Globus pallidus (tissue), 1 donor: ENCODE measurements at regions not wholly inside any gene's neighbourhood (a gene's known extent, or its start where the extent isn't known, plus 50 kb on each side); places are given as distances from the start of the nearest gene placed in this dataset.

ENCODE experiments used
- DNase-seq: peaks from one replicate; pipeline ENCODE4 v3.0.0-alpha.2; 2015; ENCODE audit warnings: low spot score

- no peak for DNase-seq
Measured at GRCh38 chr6:156306531-156306930, 470.6 kb upstream of the ARID1B start.

DNA sequence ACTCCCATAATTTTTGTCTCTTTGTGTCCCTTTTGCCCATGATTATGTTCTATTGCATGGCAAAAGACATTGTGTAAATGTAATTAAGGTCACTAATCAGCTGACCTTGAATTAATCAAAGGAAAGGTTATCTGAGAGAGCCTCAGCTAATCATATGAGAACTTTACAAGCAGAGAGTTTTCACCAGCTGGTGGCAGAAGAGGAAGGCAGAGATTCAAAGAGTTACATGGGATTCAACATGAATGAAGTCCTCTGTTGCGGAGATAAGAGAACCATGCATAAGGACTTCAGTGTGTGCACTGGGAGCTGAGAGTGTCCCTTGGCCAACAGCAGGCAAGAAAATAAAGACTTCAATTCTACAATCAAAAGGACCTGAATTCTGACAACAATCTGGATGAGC lies 494.1 kb upstream of the ARID1B start:
- DNase-seq = peak; percentile 73

DNA sequence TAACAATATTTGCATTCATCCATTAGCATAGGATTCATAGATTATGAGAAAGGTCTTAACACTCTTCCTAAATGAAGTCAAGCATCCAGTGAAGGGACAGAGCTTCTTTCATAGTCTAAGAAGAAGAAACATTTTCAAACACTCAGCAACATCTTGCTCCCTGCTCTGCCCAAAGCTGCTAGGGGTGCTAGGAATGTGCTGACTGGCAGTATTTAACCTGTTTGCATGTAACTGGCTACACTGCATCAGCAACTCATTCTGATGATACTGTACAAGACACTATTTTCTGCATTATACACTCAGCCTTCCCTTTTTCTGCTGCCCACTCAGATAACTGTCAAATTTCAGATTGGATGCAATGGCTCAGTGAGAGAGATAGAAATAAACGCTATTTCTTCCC lies 495.1 kb upstream of the ARID1B start:
- no peak for DNase-seq

DNA sequence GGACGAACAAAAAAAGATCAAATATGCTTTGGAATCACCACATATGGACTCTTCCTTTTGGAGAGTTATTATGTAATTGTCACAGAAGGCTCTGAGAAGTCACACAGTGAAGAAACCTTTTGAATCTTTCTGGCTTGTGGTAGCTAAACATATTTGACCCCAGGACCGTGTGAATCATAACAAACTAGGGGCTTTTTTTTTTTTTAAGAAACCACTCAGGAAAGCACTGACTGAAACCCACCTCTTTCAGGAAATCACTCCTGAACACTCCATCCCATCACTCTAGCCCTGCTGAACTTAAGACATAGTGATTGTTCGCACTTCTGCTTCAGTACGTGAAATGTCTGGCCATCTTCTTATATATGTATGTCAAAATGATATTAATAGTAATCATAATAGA lies 495.9 kb upstream of the ARID1B start:
- DNase-seq = no peak

GRCh38 chr6:156280065-156280464 lies 497.1 kb upstream of the ARID1B start:
- no peak for DNase-seq

- no peak for DNase-seq
Measured at GRCh38 chr6:156279261-156279969, 497.8 kb upstream of the ARID1B start.

GRCh38 chr6:156273065-156273711 lies 504.0 kb upstream of the ARID1B start:
- DNase-seq = no peak

DNA sequence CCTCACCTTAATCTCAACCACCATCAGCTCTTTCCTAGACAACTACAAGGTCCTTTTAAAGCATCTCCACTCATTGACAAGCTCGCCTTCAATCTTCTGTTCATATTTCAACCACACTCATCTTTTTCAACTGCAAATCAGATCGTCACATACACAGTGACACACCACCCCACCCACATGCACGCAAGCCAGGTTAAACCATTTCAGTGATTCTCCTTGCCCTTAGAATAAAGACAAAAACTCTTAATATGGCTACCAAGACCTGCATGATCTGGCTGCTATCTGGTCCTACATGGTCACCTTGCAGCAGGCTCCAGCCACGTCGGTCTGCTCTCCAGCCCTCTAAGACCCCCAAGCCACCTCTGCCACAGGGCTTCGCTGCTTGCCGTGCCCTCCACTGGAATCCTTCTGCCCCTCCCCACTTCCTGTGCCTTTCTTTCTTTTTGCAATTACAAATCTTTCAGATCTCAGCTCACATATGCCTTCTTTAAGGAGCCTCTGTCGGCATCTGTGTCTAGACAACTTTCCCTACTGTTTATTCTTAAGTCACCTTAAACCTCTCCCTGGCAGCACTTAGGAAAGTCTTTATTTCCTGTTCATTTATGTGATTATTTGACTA lies 507.3 kb upstream of the ARID1B start:
- no peak for DNase-seq

- DNase-seq = no peak
Measured at GRCh38 chr6:156268849-156269248, 508.3 kb upstream of the ARID1B start.

GRCh38 chr6:156262014-156262413 lies 515.2 kb upstream of the ARID1B start:
- DNase-seq = no peak

DNA sequence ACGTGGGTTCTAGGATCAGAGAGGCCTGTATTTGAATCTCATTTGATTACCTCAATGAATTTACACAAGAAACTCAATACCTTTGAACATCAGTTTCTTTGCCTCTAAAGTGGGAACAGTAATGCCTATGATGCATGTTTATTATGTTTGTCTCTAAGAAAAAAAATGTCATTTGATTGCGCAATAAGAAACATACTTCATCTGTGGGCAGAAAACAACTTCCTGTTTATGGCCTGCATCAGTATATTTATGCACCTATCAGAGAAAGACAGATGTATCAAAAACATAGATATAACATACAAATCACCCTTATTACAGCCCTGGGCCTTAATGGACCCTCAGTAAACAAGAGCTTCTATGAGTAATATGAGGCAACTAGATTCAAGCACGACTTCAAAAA lies 516.4 kb upstream of the ARID1B start:
- no peak for DNase-seq

GRCh38 chr6:156258981-156259380 lies 518.2 kb upstream of the ARID1B start:
- no peak for DNase-seq

DNA sequence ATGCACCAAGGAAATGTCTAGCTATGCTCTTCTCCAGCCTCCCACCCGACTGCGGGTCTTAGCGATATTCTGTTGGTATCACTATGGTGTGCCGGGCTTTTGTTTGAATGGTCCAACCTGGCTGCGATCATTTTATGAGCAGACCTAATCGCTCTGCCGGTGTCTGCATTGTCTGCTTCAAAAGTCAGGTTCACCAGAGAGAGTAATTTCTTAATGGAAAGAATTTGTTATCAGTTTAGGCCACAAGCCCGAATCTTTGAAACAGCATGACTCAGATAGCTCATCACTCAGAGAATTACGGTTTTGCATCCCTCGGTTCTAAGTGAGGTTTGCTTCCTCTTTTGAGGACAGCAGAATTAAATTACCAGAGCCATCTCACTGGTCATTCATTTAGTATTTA lies 521.0 kb upstream of the ARID1B start:
- no peak for DNase-seq

DNA sequence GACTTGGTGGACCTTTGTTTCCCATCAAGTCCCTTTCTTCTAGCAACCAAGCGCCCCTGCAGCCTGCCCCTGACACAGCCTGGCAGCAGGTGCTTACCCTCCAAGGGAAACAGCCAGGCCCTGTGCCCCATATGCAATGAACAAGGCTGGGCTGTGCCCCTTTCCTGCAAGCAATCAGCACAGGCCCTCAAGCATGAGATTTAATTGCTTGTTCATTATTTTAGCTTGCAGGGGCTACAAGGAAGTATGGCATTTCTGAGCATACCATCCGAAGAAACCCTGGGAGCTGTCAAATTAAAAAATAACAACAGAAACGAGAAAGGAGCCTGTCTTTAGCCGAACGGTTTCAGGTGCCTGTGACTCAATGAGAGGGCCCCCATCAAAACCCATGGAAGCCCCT lies 522.9 kb upstream of the ARID1B start:
- no peak for DNase-seq

DNA sequence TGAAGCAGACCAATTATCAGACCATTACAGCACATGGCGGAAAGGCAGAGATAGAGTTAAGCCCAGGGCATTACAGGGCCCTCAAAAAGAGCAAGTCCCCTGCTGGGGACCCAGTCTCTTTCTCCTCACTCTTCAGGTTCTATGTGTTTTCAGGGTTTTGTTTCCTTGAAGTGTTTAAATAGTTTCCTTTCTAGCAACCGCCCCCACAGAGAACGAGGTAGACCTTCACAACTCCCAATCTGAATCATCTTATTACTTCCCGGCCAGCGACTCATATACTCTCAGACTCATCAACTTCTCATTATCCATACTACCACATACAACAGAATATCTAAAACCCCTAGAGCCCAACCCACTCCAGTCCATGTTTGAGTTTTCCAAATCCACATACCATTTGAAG lies 526.6 kb upstream of the ARID1B start:
- no peak for DNase-seq

DNA sequence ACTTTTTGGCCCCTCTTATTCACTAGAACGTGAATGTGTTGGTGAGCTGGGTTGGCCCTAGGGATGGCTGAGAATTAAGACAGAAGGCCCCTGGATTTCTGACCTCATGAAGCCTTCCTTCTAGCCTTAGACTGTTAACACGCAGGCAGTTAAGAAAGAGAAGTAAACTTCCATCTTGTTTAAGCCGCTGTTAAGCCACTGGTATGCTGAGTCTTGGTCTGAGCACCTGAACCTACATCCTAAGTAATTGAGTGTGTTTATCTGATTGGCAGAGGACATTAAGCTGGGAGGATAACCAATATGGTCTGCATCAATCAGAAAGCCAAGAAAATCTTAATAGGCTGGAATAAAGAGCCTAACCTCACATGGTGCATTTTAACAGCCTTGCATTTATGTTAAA lies 535.0 kb upstream of the ARID1B start:
- no peak for DNase-seq

DNA sequence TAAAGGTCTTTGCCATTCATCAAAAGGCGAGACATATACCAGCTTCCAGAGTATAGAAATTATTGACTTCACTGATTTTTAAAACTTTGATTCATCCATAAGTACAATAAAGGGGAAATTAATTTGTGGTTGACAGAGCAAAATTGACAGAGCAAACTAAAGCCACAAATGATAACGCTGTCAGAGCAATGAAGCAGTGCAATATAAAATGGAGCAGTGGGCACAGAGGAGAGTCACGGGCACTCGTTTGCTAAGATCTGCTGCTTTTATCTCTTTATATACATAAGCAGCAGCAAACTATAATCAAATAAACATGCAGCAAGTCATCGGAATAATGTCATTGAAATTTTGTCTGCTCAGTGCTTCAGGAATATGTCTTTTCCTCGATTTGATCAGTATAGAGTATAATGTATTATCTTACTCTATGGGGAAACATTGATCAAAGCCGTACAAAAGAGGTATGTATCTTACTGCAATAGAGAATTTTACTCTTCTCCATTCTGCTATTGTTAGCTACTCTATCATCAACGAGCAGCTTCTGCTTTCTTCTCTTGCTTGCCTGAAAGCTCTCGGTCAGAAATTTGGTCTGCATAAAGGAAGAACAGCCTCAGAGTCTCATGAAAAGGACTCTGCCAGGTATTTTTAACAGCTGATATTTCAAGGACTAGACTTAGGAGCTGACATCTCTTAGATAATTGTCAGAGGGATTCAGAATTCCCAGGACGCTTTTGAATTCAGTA lies 546.0 kb upstream of the ARID1B start:
- DNase-seq = no peak

- DNase-seq = no peak
Measured at GRCh38 chr6:156219973-156220372, 557.2 kb upstream of the ARID1B start.

- no peak for DNase-seq
Measured at GRCh38 chr6:156205678-156206077, 571.5 kb upstream of the ARID1B start.

DNA sequence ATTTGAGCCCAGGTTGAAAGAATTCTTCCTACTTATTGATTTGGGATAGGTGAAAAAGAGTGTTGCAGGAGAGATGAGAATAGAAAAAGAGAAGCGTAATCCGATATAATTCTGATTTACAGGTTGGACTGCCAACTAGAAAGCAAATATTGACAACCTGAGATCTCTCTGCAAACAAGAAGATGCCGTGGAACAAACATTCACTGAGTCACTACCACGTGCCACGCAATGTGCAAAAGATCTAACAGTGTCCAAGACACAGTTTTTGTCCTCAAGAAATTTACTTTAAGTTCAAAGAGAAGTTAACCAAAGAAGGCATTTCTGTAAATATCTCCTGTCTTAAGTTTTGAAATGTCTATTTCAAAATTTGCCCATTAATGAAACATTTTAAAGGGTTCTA lies 578.0 kb upstream of the ARID1B start:
- DNase-seq = no peak

- DNase-seq = no peak
Measured at GRCh38 chr6:156197513-156197912, 579.7 kb upstream of the ARID1B start.

DNA sequence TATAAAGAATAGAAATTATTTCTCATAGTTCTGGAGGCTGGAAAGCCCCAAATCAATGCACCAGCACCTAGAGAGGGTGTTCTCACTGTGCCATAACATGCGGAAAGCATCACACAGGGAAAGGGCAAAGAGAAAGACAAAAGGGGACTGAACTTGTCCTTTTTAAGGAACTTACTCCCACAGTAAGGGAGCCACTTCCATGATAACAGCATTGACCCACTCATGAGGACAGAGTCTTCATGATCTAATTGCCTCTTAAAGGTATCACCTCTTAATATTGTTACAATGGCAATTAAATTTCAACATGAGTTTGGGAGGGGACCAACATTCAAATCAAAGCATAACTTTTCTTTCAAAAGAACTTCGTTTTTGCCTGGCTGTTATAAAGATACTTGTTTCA lies 582.2 kb upstream of the ARID1B start:
- no peak for DNase-seq

DNA sequence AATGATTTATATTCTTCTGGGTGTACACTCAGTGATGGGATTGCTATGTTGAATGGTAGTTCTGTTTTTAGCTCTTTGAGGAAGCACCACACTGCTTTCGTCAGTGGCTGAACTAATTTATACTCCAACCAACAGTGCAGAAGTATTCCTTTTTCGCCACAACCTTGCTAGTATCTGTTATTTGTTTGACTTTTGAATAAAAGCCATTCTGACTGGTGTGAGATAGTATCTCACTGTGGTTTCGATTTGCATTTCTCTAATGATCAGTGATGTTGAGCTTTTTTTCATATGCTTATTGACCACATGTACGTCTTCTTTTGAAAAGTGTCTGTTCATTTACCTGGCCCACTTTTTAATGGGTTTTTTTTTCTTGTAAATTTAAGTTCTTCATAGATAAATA lies 583.8 kb upstream of the ARID1B start:
- DNase-seq = no peak
